ENCODE measurements at regions not wholly inside any gene's neighbourhood (a gene's known extent, or its start where the extent isn't known, plus 50 kb on each side); places are given as distances from the start of the nearest gene placed in this dataset.
"Not testable (repeated sequence)": the region's sequence is repeated elsewhere in the genome, so short reads cannot be mapped to it uniquely, and the experiment has no call there.

DNA sequence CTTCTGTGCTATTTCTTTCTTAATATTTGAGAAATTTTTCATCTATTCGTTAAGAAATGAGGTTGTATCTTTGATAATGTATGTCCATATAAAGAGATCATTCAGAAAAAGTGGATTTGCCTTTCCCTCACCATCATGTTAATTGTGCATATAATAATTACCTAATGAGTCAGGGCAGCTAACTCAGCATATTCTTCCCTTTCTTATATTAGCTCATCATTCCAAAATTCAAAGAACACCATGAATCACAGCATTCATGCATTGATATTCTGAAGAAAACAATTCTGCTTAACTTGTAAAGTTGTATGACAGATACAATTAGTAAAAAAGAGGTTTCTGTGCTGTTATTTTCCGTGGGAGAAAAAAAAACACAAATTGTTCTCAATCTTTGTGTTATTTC lies 630.6 kb downstream of the TLE1 start:
- DNase-seq: no peak

DNA sequence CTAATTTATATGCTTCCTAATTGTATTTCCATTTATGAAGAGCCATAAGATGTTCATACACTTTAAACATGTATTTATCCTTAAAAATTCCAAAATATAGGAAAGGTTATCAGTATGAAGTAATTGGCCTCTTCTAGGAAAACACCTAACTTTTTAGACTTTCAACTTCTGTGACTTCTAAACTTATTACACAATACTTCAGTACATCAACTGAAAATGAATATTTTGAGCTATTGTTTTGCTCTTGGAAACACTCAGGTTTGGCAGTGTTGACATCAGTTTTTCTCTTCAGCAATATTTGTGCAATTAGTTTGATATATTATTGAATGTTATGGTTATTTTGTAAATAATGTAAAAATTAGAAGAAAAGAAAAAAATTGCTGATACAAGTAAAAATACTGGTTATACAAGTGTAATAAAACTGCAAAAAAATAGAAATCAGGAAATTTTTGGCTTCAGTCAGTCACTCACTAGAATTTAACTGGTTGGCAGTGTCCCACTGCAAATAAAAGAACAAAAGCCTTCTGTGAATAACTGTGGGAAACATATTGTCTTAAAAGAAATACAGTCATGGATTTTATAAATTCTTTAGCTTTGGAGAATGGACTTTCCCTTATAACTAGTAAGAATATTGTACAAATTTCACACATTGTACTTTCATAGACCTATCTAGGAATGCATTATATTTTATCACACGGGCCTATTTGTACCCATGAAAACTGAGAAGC lies 635.9 kb downstream of the TLE1 start:
- no peak for DNase-seq

DNA sequence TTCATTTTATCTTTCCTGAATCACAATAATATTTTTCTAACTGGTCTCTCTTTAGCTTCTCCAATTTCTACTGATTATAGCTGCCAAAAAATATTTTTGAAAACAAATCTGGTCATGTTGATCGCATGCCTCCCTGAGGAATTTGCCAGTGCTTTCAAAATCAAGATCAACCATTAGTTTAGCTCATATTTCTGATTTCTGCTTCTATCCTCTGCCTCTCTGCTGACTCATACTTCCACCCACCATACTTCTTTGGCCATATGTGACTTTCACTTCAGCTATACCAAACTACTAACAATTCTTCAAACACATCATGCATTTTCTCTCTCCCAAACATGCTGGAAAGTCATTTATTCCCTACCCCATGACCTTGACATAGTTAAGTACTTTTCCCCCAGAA lies 636.5 kb downstream of the TLE1 start:
- DNase-seq: no peak

DNA sequence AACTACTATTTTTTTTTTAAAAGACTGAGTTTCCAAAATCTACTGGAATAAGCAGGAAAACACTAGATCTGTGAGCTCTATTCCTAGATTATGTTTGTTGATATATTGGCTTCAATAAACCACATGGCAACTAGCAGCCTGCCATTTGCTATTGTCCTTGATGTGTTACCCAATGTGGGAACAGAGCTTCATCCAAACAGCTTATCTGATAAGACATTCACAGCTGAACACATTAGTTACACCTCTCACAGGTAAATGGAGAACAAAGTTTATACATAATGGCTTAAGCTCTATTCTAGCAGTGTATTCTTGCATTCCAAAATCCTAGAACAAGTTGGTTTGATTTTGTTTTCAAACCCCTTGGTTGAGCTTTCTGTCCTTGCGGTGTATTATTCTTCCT lies 642.1 kb downstream of the TLE1 start:
- no peak for DNase-seq

DNA sequence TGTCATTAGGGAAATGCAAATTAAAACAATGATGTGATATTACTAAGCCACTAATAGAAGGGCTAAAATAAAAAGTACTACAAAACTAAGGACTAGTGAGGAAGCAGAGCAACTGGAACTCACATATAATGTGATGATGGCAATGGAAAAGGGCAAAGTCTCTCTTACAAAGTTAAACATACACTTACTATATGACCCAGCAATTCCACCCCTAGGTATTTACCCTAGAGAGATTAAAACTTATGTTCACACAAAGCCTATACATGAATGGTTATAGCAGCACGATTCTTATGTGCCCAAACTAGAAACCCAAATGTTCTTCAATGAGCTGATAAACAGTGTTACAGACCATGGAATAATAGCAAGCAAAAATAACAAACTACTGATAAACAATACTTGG lies 643.7 kb downstream of the TLE1 start:
- no peak for DNase-seq

DNA sequence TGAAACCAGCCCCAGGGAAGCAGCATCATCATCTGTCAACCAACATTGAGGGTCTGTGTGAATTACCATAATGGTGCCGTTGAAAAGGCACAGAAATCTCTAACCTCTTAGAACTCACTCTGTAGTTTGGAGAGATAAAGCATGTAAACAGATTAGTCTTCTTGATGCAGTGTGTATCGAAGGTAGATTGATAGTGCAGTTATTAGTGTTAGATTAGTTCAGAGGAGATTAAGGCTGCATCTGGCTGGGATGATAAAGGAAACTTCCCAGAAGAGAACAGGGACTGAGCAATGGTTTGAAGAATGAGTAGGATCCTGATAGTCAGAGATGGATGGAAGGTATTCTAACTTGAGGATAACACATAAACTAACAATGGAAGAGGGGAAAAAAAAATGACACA lies 651.5 kb downstream of the TLE1 start:
- DNase-seq: no peak

DNA sequence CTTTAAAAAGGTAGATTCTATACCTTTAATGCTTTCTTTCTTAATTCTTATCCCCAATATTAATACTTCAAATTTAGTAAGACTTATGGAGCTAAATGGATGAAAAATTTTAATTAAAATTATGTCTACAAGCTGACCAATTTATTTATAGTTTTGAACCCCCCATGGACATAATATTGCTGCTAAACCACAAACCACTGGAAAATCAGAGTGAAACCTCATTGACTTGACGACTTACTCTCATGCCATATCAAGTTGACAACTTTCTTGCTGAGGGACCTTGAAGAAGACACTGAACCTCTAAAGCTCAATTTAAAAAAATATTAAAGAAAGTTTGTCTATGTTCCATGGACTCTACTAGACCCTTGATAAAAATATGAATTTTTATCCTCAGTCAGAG lies 653.7 kb downstream of the TLE1 start:
- no peak for DNase-seq

DNA sequence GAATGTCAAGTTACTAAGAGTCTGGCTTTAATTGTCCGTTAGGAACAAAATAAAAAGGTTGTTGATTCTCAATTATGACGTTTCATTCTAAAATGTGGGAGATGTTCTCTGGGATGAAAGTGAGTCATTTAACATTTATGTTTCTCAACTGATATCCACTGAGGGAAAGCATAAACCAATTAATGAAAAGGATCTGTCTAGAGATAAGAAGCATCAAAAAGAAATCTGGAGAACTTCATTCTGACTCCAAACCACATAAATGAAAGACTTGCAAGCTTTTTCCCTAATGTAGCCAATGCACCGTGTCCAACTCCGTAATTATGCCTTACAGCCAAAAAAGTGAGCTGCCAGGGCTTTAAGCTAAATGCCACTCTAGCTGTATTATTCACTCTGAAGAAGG lies 654.2 kb downstream of the TLE1 start:
- DNase-seq: peak; percentile 32

DNA sequence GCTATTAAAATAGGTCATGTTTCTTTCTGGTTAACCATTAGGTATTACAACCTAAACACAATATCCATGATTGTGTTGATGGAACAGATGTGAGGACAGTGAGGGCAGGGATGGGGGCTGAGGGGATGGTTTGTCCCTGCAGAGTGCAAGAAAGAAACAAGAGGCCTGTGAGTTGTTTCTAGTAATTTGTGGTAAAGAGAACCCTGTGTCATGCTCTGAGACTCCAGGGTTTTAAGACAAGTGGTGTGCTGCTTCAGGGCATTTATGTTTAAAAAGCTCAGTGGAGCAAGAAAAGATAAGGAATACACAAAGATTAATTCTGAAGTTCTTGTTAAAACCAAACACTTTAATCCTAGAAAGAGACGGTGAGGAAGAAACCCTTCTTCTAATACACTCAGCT lies 656.5 kb downstream of the TLE1 start:
- DNase-seq: peak; percentile 60

DNA sequence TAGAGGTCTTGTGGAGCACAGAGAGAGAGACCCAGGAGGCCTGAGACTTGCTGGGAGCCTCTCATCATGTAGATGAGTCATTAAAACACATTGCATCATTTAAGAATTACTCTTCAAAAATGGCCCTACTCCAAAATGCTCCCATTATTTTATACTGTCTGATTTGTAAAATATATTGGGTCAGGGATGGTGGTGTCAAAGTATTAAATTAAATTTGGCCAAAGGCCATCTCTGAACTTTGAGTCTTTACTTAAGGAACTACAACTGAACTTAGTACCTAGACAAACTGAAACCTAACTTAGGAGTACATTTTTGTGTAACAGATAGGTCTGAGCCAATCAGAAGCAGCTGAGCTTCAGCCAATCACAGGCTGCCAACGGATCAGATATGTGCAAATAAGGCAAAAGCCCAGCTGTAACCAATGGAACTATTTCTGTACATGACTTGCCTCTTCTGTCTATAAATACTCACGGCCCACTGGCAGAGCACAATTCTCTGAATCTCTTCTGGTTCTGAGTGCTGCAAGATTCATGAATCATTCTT lies 657.2 kb downstream of the TLE1 start:
- peak; percentile 78 for DNase-seq

DNA sequence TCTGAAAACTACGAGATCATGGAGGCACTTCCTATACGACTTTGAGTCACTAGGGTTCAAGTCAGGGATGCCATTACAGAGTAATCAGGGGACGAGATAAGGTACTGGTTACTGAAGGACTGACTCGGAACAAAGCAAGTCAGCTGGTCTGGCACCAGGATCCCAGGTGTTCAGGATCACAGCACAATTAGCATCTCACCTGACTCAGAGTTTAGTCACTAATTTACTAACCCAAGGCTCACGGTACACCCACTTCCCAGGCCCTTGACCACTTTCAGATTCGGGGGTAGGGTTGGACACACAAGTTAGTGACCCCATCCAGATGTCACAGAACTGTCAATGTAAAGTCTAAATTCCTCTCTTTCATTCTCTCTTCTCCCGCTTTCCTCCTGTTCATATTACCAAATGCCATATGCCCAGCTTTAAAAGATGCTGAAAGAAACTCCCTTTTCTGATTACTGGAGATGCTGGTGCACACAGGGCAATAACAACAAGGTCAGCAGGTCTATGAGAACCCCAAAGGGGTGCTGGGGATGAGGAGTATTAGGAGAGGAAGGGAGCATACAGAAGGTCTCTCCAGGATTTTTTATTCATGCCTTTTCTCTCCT lies 657.8 kb downstream of the TLE1 start:
- peak; percentile 73 for DNase-seq

DNA sequence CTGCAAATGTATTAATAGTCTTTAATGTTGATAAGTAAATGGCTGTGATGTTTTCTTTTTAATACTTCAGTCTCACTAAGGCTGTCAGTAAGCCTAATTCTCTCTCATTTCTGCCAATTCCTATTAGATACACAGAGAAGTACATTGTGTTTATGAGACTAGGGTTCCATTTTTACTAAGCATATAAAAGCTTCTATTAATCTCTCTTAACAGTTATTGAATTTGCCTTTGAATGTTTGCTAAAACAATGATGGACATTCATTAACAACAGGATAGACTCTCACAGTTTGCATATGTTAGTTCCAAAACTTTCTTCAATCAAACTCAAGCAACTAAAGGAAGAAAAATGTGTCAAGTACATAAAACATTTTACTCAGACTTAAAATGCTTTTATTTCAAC lies 659.3 kb downstream of the TLE1 start:
- no peak for DNase-seq

DNA sequence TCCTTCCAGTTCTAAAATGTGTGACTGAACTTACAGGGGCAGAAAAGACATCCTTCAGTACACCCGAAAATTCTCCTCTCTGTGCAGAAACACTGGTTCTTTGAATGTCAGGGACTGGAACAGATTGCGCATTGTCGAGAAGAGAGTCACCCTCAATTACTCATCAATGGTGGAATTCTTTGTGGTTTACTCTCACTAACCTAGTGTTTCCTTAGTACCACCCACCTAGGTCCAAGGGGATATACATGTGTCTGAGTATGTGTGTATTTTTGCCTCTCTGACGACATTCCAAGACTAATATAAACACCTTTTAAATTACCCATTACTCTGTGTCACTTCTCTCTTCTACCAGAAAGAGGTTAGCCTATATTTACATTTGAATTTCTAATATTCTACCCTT lies 660.8 kb downstream of the TLE1 start:
- DNase-seq: peak; percentile 96

DNA sequence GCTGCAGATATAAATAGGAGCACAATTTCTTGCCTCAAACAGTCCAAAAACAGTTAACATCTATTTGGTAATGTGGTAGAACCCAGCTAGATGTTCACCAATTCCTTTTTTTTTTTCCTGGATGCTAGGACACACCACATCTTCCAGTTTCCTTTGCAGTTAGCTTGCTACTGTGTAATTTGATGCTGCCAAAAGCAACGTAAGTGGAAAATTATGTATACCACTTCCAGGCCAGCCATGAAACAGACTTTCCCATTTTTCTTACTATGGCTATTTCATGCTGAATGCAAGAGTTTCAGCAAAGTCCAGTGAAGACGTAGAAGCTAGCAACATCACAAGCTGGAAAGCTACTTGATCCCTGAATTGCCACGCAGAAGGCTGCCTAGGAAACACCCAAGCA lies 667.2 kb downstream of the TLE1 start:
- no peak for DNase-seq

DNA sequence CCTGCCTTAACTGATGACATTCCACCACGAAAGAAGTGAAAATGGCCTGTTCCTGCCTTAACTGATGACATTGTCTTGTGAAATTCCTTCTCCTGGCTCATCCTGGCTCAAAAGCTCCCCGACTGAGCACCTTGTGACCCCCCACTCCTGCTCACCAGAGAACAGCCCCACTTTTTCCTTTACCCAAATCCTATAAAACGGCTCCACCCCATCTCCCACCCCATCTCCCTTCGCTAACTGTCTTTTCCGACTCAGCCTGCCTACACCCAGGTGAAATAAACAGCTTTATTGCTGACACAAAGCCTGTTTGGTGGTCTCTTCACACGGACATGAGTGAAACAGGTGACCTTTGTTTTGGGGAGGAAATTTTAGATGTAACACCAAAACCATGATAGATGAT lies 674.4 kb downstream of the TLE1 start:
- DNase-seq: not testable (repeated sequence)

DNA sequence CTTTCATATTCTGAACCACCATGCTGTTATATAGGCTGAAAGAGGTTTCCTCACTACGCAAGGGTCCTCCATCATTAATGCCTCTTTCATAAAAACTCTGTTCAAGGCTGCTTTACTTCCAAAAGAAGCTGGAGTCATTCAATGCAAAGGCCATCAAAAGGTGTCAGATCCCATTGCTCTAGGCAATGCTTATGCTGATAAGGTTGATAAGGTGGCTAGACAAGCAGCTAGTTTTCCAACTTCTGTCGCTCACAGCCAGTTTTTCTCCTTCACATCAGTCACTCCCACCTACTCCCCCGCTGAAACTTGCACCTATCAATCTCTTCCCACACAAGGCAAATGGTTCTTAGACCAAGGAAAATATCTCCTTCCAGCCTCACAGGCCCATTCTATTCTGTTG lies 676.2 kb downstream of the TLE1 start:
- DNase-seq: not testable (repeated sequence)

DNA sequence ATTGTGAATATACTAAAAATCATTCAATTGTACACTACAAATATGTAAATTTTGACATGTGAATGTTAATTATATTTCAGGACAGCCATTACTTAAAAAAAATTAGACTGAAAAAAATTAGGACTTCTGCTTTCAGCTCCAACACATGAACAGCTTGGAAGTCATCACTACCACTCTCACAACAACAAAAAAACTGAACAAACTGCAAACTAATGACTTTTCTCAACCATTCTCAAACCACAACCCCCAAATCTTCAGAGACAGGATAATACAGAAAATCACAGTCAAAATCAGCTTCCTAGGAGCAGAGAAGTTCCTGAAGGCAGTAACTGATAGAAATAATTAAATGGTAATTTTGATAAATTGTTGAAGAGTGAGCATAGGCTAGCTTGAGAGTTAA lies 686.4 kb downstream of the TLE1 start:
- no peak for DNase-seq

DNA sequence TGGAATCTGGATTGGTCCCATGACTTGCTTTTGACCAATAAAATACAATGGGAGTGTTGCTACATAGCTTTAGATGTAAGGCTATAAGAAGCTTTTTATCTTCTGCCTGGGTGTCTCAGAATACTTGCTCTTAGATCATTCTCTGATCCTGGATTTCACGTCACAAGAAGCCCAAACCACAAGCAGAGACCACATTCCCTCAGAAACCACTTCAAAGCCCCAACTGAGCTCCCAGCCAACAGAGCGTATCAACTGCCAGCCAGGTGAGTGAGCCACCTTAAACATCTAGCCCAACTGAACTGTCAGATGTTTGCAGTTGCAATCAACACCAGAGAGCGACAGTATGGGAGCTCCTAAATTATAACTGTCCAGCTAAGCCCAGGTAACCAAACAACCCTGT lies 687.1 kb downstream of the TLE1 start:
- peak; percentile 67 for DNase-seq

DNA sequence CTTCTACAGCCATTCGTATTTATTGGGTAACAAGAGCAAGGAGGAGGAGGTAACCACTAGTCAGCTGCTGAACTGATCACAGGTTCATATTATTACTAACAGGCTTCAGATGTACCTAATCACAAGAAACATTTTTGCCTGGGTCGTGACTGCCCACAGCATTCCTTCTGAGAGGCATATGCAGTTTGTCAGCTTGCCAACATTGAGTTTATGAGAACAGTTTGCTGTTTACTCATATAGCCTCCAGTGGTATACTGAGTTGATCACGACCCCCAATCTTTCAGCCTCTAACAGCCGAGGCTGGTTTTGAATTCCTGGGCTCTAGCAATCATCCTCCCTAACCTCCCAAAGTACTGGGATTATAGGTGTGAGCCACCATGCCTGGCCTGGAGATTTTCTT lies 693.6 kb downstream of the TLE1 start:
- no peak for DNase-seq

DNA sequence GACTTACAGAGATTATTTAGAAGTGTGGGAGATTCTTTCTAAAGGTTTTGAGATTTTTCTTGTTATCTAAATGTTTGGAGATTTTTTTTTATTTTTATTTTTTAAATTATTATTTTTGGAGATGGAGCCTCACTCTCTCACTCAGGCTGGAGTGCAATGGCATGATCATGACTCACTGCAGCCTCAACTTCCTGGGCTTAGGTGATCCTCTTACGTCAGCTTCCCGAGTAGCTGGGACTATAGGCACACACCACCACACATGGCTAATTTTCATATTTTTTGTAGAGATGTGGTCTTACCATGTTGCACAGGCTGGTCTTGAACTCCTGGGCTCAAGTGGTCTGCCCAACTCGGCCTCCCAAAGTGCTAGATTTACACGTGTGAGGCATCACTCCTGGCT lies 694.5 kb downstream of the TLE1 start:
- DNase-seq: no peak

DNA sequence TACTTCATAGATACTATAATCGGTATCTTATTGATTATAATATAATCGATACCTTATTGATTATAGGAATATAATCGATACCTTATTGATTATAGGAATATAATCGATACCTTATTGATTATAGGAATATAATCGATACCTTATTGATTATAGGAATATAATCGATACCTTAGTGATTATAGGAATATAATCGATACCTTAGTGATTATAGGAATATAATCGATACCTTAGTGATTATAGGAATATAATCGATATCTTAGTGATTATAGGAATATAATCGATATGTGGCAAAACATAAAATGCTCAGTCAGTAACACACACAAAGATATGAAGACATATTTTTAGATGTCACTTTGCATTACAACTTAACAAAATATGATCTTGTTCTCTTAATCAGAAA lies 703.8 kb downstream of the TLE1 start:
- not testable (repeated sequence) for DNase-seq

DNA sequence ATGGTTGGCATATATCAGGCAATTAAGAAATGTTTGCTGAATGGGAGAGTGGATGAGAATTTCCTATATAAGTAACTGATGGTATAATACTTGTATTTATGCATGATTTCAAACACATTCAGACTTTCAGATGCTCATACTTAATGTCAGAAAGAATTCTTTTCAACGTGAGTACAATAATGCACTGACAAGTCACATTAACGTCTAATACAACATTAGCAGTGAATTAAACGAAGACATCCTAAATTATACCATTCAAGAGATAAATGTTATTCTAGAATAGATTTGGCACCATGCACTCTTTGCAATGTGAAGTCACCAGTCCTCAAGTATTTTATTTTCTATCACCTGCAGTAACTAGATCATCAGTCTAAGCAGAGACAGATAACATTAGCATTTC lies 712.9 kb downstream of the TLE1 start:
- no peak for DNase-seq

DNA sequence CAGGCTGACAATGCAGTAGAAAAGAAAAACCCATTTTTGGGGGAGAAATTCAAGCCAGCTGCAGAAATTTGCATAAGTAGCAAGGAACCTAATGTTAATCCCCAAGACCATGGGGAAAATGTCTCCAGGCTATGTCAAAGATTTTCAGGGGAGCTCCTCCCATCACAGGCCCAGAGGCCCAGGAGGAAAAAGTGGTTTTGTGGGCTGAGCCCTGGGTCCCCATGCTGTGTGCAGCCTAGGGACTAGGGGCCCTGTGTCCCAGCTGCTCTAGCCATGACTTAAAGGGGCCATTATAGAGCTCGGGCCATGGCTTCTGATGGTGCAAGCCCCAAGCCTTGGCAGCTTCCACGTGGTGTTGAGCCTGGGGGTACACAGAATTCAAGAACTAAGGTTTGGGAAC lies 719.0 kb downstream of the TLE1 start:
- DNase-seq: not testable (repeated sequence)

DNA sequence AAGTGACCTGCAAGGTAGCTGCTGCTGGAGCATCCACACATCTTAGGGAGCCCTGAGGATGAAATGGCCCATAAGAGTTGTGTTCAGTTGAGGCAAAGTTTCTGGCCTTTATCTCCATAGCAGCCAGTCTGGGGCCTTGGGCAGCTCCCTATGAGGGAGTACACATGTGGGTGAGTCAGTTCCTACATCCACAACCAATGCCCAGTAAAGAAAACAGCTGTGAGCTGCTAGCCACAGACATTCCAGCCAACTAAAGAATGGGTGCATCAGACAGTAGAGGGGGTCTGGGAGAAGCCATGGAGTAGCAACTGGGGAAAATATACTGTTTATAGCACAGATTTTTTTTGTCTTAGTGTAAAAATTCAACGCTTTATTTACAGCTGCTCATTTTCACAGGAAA lies 720.7 kb downstream of the TLE1 start:
- DNase-seq: peak; percentile 81

DNA sequence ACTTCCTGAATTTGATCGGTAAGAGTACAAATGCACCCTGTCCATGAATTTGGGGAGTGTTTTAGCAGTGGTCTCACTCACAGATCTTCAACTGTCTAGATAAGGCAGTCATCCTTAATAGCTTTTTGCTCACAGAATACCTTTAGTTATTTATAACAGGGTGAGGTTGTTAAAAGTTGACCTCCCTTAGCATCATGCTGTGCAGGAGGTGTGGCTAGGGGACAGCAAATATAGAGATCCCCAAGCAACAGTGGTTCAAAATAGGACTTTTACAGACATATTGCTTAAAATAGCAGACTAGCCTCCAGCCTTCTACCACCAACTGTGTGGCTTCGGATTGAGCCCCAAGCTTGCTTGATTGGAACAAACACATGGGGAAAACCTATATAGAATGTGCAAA lies 724.4 kb downstream of the TLE1 start:
- DNase-seq: no peak
